A673 (cell line): ENCODE measurements at regions not wholly inside any gene's neighbourhood (a gene's known extent, or its start where the extent isn't known, plus 50 kb on each side); places are given as distances from the start of the nearest gene placed in this dataset.

Experiments
- BruUV-seq: library from RNA; stranded (reverse); fragments of 400-500 nt; replicated peaks from 2 replicates; lab custom pipeline; 2021; lab: Mats Ljungman, UMichigan
- CTCF ChIA-PET: fragments of 300-600 bp; sonication (Branson Sonifier 250); formaldehyde crosslinking; loops from one replicate; lab custom pipeline; 2022; ENCODE audit warnings: antibody characterized with exemption; lab: Charles Lee
- POLR2A ChIA-PET: fragments of 300-600 bp; sonication (Branson Sonifier 250); formaldehyde crosslinking; loops from one replicate; lab custom pipeline; 2022; ENCODE audit warnings: antibody characterized with exemption; ENCODE audit not compliant: low non-redundant PET; lab: Charles Lee
- DNase-seq: peaks from one replicate; pipeline ENCODE4 v3.0.0-alpha.2; 2015; ENCODE audit warnings: low spot score
- H3K27ac ChIP-seq: fragments of 200-600 bp; sonication (generic); 2 replicates; pipeline ENCODE4 v1.5.1; 2016; ENCODE audit warnings: mixed run types, low read depth, mild to moderate bottlenecking, mixed read lengths, antibody characterized with exemption, low read length; ENCODE audit not compliant: poor library complexity, severe bottlenecking
- H3K27me3 ChIP-seq: fragments of 200-600 bp; sonication (generic); replicated peaks from 2 replicates; pipeline ENCODE4 v1.6.1; 2017; ENCODE audit warnings: mixed run types, low read depth, mild to moderate bottlenecking, mixed read lengths, antibody characterized with exemption, low read length; ENCODE audit not compliant: insufficient read depth, poor library complexity
- H3K36me3 ChIP-seq: fragments of 200-600 bp; sonication (generic); 2 replicates; pipeline ENCODE4 v1.6.1; 2016; ENCODE audit warnings: mixed run types, mild to moderate bottlenecking, mixed read lengths, antibody characterized with exemption, low read length; ENCODE audit not compliant: insufficient read depth, poor library complexity, severe bottlenecking
- H3K4me1 ChIP-seq: fragments of 200-600 bp; sonication (generic); 2 replicates; pipeline ENCODE4 v1.6.1; 2017; ENCODE audit warnings: mixed run types, mild to moderate bottlenecking, mixed read lengths, antibody characterized with exemption, low read length; ENCODE audit not compliant: insufficient read depth, poor library complexity, severe bottlenecking
- H3K4me3 ChIP-seq: fragments of 200-600 bp; sonication (generic); 2 replicates; pipeline ENCODE4 v1.5.1; 2016; ENCODE audit warnings: low read depth, mixed run types, mild to moderate bottlenecking, mixed read lengths, low read length; ENCODE audit not compliant: poor library complexity, severe bottlenecking
- H3K9me3 ChIP-seq: fragments of 200-600 bp; sonication (generic); 2 replicates; pipeline ENCODE4 v1.6.1; 2016; ENCODE audit warnings: mixed run types, low read depth, mild to moderate bottlenecking, mixed read lengths, antibody characterized with exemption, low read length; ENCODE audit not compliant: poor library complexity, severe bottlenecking
- EZH2 ChIP-seq: fragments of 200-600 bp; sonication (generic); IDR thresholded peaks from 2 replicates; pipeline ENCODE4 v1.6.1; 2017; ENCODE audit warnings: borderline replicate concordance, low read depth, mild to moderate bottlenecking, mixed read lengths, antibody characterized with exemption, low read length; ENCODE audit not compliant: poor library complexity, severe bottlenecking
- intact Hi-C: fragments of 100-400 bp; cut with micrococcal nuclease; formaldehyde crosslinking; loops from one replicate; pipeline ENCODE4 v1.10.0; 2022; ENCODE audit not compliant: unreplicated experiment
- TF ChIP-seq, protein P1 (sequence below): fragments of 300-800, 200-600 bp; sonication (generic); conservative IDR thresholded peaks from 2 replicates; pipeline ENCODE4 v1.5.1; 2017; ENCODE audit warnings: low read depth, mild to moderate bottlenecking, antibody characterized with exemption, low read length, moderate library complexity, mixed read lengths

DNA sequence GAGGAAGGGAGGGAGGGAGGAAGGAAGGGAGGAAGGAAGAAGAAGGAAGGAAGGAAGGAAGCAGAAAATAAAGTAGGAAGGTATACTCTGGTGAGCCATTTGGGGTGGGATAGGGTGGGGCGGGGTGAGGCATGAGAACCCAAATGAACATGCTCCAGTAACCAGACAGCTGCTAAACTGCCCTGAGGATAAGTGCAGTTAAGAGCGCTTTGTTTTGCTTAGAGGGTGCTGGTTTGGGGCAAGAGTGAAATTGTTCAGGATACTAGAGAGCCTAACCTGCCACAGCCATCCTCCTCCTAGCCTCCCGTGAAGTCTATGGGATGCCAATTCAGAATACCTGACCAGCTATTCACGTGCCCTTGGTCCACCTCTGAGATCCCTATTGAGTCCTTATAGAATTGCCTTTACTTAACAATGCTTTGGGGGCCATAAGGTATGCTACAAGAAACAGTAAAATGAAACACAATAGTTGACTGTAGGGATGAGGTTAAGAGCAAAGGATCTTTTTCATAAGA is 59.0 kb upstream of the ATF3 start:
- H3K9me3 ChIP-seq: no peaks in the 10 kb centered on the region
- CTCF ChIA-PET: no interaction called here
- no peaks in the 10 kb centered on the region for H3K4me1 ChIP-seq
- no peaks in the 10 kb centered on the region for H3K27me3 ChIP-seq
- no peak for DNase-seq
- intact Hi-C loops: no loop called here
- POLR2A ChIA-PET: no interaction called here
- H3K4me3 ChIP-seq: no peak overlapping the region
- TF ChIP-seq EZH2: no peak
- TF ChIP-seq, protein P1, sequence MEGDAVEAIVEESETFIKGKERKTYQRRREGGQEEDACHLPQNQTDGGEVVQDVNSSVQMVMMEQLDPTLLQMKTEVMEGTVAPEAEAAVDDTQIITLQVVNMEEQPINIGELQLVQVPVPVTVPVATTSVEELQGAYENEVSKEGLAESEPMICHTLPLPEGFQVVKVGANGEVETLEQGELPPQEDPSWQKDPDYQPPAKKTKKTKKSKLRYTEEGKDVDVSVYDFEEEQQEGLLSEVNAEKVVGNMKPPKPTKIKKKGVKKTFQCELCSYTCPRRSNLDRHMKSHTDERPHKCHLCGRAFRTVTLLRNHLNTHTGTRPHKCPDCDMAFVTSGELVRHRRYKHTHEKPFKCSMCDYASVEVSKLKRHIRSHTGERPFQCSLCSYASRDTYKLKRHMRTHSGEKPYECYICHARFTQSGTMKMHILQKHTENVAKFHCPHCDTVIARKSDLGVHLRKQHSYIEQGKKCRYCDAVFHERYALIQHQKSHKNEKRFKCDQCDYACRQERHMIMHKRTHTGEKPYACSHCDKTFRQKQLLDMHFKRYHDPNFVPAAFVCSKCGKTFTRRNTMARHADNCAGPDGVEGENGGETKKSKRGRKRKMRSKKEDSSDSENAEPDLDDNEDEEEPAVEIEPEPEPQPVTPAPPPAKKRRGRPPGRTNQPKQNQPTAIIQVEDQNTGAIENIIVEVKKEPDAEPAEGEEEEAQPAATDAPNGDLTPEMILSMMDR: no peak
- H3K27ac ChIP-seq: no peak overlapping the region
- H3K36me3 ChIP-seq: no peaks in the 10 kb centered on the region
- BruUV-seq: no TSS peak

DNA sequence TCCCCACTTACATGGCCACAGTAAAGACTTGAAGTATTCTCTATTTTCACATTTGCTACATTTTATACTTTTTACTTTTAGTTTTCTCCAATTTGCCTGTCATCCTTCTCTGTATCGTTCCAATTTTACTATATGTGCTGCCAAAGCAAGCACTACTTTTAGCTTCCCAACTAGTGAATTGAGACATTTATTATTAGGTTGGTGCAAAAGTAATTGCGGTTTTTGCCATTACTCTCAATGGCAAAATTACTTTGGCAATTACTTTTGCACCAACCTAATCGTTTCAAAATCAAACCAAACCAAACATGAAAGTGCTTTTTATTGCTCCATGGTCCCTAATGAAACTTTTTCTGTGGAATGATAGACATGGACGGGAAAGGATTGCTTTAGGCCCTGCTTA is 56.6 kb upstream of the ATF3 start:
- Histone ChIP-seq H3K36me3 (no peaks in the 10 kb centered on the region), H3K27ac (no peak overlapping the region), H3K27me3 (no peaks in the 10 kb centered on the region), H3K4me3 (no peak overlapping the region), H3K9me3 (no peaks in the 10 kb centered on the region), H3K4me1 (no peaks in the 10 kb centered on the region)
- CTCF ChIA-PET: no interaction called here
- TF ChIP-seq EZH2: no peak
- TF ChIP-seq, protein P1: no peak
- intact Hi-C loops: no loop called here
- no peak for DNase-seq
- BruUV-seq: no TSS peak
- POLR2A ChIA-PET: no interaction called here

DNA sequence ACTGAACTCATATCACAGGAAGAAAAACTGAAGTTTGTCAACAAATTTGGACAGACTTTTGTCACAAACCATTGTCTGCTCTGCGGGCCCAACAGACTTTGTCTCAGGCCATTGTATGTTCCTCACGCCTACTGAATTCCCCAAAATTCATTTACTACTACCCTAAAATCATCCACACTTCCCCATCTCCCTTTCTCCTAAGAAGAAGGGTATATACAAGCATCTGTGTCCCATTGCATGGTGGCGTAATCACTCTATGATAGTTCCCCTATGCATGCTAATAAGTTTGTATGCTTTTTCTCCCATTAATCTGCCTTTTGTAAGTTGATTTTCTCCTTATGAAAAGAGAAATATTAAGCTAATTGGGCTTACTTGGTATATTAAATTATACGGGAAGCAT is 54.9 kb upstream of the ATF3 start:
- Histone ChIP-seq H3K9me3 (no peaks in the 10 kb centered on the region), H3K4me1 (peaks cover 8% of the 10 kb centered on the region), H3K4me3 (no peak overlapping the region), H3K27ac (no peak overlapping the region), H3K36me3 (no peaks in the 10 kb centered on the region), H3K27me3 (no peaks in the 10 kb centered on the region)
- no TSS peak for BruUV-seq
- intact Hi-C loops: no loop called here
- DNase-seq: no peak
- TF ChIP-seq, protein P1: no peak
- no peak for TF ChIP-seq EZH2
- CTCF ChIA-PET: no interaction called here
- POLR2A ChIA-PET: no interaction called here
